Stimulated activated CD8-positive, alpha-beta memory T cell treated with anti-CD3 and anti-CD28 coated beads, Interleukin-15, amount 100 ng/mL, for 4 hours (primary cell): ENCODE measurements at regions not wholly inside any gene's neighbourhood (a gene's known extent, or its start where the extent isn't known, plus 50 kb on each side); places are given as distances from the start of the nearest gene placed in this dataset.

Experiments
- DNase-seq, 2 donors: peaks; one replicate each; pipeline ENCODE4 v3.0.0-alpha.2; 2020; ENCODE audit warnings: low read depth in 2 of 2

DNA sequence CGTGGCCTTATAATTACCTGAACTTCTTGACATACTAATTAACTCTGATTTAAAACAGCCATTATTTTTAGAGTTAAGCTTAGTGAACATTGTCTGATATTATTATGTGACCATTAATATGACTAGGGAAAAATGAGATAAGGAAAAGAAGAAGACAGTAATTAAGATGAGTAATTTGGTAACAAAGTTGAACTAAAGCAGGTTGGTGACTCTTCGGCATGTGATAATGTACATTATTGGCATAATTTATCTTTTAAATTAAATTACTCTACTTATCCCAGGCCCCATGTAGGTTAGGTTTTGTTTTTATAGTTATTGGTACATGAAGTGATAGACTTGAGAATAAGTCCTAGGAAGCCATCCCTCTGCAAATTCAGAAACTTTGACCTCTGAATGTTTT lies 249.7 kb upstream of the CFAP20DC start:
- DNase-seq: no peak

DNA sequence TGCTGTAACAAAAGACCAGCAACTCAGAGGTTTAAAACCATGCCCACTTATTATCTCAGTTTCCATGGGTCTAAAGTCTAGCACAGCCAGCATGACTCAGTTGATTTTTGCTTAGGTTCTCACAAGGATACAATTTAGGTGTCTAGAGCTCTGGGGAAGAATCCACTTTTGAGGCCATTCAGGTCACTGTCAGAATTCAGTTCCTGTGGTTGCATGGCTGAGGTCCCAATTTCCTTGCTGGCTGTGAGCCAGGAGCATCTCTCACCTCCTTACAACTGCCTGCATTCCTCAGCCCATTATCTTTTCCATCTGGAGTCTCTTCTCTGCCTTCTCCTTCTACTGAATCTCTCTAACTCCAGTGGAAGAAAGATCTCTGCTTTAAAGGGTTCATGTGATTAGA lies 240.5 kb upstream of the CFAP20DC start:
- no peak for DNase-seq

DNA sequence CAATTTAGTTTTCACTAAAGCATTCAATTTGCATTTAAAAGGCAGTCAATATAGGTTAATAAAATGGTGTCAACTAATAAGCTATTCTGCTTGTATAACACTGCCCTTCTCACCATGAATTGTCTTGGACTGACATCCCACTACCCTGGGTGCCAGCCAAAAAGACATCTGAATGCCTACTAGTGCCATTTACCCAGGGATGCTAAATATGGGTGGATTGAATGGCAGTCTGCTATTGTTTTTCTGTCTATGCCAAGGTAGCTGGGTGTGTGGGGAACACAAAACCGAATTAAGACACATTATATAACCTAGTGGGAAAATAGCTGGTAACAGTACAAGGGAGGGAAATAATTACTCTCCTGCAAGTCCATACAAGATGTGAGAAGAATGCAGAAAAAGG lies 240.0 kb upstream of the CFAP20DC start:
- DNase-seq: no peak

DNA sequence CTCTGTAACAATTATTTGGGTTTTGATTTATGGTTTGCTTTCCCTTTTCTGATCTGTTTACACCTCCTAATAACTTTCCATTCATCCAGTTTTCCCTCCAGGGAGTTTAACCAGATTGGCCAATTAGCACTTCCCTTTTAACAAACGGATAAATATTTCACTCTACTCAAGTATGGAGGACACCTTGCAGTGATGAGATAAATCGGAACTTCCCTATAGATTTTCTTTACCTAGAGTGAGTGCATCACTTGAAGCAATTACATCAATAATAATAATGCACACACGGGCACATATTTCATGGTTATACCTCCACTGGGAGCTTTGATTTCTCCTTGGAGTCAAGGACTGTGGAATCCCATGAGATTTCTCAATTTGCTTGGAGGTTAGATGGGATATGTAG lies 239.1 kb upstream of the CFAP20DC start:
- no peak for DNase-seq

DNA sequence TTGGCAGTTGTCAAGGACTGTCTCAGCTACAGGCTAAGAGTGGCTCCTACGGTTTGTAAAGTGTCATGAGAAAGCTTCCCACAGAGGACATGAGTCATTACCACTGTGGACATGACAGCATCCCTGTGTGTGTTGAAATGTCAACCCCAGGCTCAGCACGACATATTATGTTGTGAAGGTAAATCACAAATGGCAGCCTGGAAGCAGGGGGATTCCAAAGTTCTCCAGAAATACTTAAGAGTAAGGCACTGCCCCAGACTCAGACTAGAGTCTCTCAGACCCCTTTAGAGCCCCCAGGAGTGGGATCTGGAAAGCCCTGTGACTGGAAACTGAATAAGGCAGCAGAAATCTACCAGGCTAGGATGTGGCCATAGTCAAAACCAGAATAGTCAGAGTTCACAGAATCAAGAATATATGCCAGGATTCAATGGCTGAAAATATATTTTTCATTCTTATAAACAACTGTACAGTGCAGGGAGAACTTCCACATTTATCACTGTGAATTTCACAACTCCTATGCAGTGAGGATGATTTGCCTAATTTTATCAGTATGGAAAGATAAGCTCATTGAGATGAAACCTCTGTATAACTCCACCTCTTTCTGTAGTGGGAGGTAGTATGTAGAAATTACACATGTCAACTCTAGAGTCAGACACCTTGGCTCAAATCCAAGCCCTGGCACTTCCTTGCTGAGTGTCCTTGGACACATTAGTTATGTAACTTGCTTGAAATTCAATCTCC lies 237.1 kb upstream of the CFAP20DC start:
- no peak for DNase-seq

DNA sequence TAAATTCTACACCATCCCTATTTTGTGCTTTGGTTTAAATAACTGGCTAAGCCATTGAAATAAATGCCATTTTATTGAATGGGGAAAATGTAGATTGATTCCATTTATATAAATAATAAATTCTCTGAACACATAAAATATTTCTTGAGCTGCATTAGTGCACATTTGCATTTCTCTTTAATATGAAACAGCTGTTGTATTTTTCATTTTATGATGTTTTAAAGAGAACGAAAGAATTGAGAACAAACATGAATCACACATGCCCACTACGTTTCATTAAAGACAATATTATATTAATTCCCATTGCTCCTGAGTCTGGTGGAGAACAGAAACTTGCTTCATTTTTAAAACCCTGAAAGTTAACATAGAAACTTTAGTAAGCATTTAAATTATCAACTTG lies 235.7 kb upstream of the CFAP20DC start:
- no peak for DNase-seq

DNA sequence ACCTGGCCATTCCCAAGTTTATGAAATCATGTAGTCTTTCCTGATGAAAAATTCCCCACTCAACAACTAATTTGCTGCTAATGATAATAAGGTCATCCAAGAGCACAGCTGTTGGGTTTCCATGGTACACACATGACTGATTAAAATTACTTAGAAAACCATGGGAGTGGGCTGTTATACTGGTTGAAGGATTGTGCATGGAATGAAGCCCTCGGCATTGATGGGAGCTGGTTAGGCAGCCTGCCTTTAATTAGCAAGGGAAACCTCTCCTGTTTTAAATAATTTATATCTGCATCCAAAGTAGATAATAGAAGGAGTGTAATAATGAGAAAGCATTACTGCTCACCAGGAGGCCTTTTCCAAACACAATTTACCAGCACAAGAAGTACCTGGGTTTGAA lies 235.1 kb upstream of the CFAP20DC start:
- no peak for DNase-seq

DNA sequence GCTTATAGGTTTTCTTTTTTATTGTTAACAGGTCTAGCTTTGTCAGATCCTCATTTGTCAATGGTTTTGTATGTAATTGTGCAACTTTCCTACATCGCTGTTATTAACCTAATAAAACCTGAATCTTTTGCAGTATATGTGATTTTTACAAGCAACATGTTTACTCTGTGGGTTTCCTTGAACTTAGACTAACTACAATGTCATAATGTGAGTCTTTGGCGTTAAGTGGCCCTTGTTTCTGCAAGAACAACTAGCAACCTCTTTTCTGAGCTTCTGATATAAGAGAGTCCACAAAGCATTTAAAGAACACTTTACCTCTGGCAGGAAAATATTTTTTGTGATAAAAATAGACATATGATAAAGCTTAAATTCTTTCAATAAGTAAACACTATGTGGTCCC lies 230.3 kb upstream of the CFAP20DC start:
- DNase-seq: no peak

DNA sequence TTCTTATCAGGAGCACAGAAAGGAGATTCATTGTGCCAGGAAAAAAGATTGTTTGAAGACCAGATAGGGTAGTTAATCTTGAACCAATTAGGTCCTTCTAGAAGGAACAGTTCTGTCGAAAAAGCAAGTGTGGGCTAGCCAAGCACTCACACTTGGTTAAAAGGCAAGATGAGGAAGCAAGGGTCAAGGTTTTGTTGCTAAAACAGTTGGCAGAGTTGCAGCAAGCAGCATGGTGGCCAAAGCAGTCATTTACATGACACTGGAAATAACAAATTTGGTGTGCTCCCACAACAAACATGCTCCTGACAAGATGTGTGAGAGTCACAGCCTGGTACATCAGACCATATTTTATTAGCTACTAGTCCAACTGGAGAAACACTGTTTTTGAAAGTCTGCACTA lies 228.0 kb upstream of the CFAP20DC start:
- no peak for DNase-seq

DNA sequence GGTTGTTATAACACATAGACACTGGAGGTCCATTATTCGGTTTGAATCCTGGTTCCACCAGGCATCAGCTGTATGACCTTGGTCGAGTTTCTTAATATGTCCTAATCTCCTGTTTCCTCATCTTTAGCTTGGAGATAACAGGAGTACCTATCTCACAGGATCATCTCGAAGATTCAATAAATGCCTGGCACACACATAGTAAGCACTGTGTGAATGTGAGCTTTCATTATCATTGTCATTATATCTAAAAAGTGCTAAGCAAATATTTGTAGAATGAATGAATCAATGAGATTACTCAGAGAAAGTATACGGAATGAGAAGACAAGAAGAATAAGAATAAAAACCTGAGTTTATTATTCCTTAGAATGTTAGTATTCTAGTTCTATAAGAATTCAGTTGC lies 227.4 kb upstream of the CFAP20DC start:
- DNase-seq: no peak

DNA sequence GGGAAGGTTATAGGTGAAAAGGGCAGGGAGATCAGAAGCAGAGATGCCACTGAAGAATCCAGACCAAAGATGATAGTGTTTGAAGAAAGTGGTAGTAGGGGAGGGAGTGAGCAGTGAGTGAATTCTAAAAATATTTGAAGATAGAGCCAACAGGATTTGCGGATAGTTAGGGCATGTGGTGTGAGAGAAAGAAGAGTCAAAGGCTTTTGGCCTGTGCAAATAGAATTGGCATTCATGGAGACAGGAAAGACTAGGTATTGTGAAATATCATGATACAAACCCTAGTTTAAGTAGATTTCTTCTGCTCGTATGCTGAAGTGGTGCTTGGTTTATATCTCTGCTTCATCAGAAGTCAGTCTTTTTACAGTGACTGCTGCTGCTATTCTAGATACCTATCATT lies 224.2 kb upstream of the CFAP20DC start:
- no peak for DNase-seq

DNA sequence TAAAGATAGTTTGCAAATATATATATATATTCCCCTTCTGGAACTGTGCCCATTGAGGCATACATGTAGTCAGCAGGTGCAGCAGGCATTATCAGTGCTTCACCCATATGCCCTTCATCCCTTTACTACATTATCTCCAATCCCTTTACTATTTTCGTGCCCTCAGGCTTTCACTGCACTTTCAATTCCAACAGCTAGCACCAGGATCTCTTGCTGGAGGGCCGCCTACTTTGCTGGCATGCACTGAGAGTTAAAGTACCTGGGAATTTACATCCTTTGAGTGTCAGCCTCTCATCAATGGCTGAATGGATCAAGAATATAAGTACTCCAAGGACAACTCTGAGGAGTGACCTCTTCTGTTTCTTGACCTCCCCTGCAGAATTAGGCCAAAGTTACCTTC lies 222.1 kb upstream of the CFAP20DC start:
- DNase-seq: no peak

DNA sequence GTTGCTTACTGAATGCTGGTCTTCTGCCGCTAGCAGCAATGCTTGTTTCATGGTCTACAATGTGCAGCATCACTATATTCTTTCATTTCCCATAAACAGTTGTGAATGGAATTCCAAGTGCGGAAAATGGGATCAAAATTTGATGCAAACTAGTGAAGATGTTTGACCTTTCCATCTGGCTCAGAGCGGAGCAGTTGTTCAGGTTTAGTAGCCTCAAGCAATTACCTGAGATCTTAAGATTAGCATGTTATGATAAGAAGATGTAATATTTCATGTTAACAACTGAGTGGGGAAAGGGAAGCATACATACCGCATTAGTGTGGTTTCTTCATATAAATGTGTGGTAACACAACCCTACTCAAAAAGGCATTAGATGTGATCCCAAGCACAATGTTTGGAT lies 221.1 kb upstream of the CFAP20DC start:
- no peak for DNase-seq

DNA sequence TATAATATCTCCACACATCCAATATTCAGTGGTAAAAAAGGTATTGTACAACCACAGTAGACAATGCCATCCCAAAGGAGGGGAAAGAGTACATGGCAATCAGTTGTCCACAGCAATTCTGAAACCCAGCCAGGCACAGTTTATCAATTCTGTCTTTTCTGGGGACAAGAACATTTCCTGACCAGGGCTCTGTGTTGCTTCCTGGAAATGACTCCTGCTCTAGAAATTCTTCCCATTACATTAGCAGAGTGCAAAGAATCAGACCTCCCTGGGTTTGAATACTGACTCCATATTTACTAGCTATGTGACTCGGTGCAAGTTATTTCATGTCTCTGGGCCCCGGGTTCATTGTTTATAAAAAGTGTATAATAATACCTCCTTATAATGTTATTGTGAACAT lies 220.4 kb upstream of the CFAP20DC start:
- no peak for DNase-seq

DNA sequence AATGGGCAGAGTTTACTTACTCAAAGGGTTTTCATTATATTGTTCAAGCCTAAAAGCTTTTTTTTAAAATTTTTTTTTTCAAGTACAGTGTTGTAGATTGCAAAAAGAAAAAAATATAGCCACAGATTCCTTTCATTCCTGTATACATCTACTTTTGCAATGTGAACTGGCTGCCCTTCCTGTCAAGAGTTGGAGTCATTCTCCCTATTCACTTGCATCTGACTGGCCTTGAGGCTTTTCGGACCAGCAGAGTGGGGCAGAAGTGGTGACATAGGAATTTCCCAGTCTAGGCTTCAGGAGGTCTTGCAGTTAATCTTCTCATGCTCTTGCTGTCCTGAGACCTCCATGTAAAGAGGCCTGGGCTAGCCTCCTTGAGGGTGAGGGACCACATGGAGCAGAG lies 218.3 kb upstream of the CFAP20DC start:
- DNase-seq: no peak

DNA sequence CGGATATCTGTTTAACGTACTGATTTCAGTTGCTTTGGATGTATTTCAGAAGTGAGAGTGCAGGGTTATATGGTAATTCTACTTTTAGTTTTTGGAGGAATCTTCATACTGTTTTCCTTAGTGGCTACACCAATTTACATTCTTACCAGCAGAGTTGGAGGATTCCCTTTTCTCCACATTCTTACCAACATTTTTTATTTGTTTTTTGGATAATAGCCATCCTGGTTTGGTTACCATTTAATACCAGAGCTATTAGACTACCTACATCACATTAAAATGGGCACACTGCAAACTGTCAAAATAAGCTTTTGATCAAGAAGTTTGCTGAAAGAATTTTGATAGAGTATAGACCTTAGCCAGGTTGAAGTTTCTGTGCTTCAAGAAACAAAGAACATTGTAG lies 217.2 kb upstream of the CFAP20DC start:
- no peak for DNase-seq

DNA sequence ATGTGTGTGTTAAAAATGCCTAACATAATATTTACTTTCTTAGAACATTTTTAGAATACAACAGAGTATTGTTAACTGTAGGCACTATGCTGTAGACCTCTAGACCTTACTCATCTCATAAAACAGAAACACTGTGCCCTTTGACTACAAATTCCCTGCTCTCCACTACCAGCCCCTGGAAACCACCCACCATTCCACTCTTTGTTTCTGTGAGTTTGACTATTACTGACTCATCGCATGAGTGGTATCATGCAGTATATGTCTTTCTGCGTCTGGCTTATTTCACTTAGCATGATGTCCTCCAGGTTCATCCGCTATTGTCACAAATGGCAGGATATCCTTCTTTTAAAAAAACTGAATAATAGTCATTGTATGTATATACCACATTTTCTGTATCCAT lies 216.7 kb upstream of the CFAP20DC start:
- no peak for DNase-seq

DNA sequence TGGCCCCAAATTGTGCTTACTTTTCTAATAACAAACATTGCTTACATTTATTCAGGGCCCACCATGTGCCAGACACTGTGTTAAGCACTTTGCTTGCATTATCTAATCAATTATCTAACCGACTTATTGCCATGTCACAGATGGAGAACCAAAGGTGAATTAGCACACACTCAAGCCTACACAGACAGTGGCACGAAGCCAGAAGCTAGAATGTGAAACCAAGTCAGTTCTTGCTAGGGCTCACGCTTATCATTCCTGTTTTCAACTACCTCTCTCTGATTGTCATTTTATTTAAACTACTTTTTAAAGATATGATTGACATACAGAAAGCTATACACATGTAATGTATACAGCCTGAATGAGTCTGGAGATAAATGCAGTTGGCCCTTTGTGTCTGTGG lies 215.7 kb upstream of the CFAP20DC start:
- no peak for DNase-seq

DNA sequence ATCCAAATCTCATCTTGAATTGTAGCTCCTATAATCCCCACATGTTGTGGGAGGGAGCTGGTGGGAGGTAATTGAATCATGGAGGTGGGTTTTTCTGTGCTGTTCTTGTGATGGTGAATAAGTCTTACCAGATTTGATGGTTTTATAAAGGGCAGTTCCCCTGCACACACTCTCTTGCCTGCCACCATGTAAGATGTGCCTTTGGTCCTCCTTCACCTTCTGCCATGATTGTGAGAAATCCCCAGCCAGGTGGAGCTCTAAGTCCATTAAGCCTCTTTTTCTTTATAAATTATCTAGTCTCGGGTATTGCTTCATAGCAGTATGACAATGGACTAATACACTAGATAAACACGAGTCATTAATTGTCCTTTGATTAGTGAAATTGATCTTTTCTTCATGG lies 214.5 kb upstream of the CFAP20DC start:
- no peak for DNase-seq

DNA sequence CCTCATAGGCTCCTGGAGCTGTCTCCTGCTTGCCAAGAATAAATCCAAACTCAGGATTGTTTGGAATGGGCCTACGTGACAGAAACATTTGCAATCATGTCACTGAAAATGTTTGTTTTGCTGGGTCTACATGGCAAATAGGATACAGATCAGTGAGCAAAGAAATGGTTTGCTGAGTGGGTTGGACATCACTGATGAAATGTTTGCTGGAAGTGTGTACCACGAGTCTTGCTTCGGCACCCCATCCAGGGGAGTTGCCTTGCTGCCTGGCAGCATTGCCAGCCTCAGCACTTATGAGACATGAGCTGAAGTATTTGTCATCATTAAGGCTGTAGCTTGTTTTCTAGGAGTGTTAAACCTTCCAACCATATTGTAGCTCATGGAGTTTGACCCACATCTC lies 213.3 kb upstream of the CFAP20DC start:
- no peak for DNase-seq

DNA sequence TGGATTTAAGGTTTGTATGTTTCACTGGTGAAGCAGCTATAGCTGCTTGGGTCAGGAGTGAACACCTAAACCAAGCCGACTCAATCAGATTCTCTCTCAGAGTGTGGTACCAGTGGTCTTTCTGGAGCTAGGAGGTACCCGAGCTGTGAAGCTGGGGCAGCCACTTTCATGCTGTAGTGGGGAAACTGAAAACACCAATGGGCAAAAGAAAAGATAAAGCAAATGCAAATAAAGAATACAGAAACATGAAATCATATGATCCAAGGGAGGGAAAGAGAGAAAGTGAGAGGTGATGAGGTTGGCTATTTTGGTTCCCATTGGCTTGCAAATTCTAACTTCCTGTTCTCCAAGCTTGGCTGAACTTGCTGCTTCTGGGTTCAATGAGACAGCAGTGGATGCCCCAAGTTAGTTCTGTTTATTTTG lies 212.3 kb upstream of the CFAP20DC start:
- DNase-seq: no peak

DNA sequence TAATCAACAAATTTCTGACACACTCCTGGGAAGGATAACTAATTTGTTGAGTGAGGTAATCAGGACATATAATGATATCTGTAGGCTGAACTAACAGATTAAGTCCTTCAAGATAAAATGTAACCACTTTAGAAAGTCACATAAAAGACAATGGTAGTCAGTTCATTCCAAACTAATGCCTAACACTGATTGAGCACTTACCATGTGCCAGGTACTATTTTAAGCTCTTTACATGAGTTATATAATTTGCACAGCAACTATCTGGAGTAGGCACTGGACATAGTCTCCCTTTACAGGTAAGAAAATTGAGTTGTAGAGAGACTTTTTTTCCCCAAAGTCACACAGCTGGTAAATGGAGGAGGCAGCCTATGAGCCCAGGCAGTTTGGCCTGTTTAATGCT lies 211.2 kb upstream of the CFAP20DC start:
- DNase-seq: no peak

DNA sequence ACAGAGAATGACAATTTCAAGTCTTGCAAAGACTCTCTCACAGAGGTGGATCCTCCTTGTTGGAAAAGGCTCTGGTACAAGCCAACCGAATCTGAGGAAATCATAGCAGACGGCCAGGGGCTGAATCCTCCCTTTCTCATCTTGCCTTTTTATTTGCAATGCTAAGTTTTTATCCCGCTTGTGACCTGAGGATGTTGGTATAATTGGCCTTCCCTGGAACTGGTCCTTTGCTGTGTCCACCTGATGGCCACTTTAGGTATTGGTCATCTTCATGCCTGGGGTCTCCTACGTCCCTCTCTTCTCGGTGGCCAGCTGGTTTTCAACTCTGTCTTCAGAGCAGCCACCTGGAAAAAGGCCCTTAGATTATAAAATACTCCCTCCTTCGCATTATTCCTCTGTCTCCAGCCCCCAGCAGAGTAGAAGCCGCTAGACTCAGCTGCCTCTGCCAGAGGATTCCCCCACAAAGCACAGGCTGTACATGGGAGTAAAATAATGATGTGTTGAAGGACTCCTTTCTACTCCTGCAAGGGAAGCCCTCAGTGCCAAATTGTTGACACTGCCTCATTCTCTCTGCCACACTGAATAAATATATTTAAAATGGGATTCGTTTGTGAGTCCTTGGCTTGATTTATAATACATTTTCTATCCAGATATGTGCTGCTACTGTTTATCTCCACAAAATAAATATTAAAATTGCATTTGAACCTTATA lies 208.9 kb upstream of the CFAP20DC start:
- DNase-seq: no peak

DNA sequence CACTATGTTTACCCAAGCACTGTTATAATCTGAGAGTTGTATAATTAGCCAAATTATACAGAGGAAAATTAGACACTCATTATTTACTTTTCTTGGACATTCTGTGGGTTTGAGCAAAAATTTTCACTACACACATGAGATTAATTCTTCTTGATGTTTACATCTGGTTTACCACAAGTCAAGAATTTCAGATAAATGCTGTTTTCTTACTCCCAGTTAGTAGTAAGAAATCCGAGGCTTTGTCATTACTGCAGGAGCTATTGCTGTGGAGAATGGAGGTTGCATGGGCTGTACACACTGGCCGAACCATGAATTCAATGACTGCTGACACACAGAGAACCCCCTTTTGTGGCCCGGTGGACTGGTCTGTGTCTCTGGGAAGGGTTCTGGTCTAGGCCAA lies 207.7 kb upstream of the CFAP20DC start:
- no peak for DNase-seq
